OCI-LY1 (cell line): ENCODE measurements at regions not wholly inside any gene's neighbourhood (a gene's known extent, or its start where the extent isn't known, plus 50 kb on each side); places are given as distances from the start of the nearest gene placed in this dataset.
A peak's percentile ranks its signal among the peaks of the same experiment; 100 is the strongest.

Source experiments
- H2AFZ ChIP-seq: fragments of 200-600 bp; sonication (generic), shearing (Covaris generic); 2 replicates; pipeline ENCODE4 v1.6.0; 2014; ENCODE audit warnings: antibody characterized with exemption, mild to moderate bottlenecking, low read length
- H3F3A ChIP-seq: fragments of 200-600 bp; sonication (generic), shearing (Covaris generic); 2 replicates; pipeline ENCODE4 v1.6.0; 2014; ENCODE audit warnings: mild to moderate bottlenecking, antibody characterized with exemption, low read length, moderate library complexity; ENCODE audit not compliant: insufficient read depth
- H3K27ac ChIP-seq: fragments of 200-600 bp; sonication (generic); 2 replicates; pipeline ENCODE4 v1.5.1; 2014; ENCODE audit warnings: low read length, mixed run types, mild to moderate bottlenecking, low read depth; ENCODE audit not compliant: poor library complexity, severe bottlenecking
- H3K27me3 ChIP-seq: fragments of 200-600 bp; sonication (generic); 2 replicates; pipeline ENCODE4 v1.6.0; 2014; ENCODE audit warnings: antibody characterized with exemption, mild to moderate bottlenecking, low read length, moderate library complexity; ENCODE audit not compliant: insufficient read depth
- H3K36me3 ChIP-seq: fragments of 200-600 bp; sonication (generic); 2 replicates; pipeline ENCODE4 v1.6.1; 2014; ENCODE audit warnings: mild to moderate bottlenecking, antibody characterized with exemption, low read length, moderate library complexity, mixed read lengths; ENCODE audit not compliant: insufficient read depth
- H3K4me1 ChIP-seq: fragments of 200-600 bp; sonication (generic); 2 replicates; pipeline ENCODE4 v1.5.1; 2014; ENCODE audit warnings: mild to moderate bottlenecking, low read length, moderate library complexity; ENCODE audit not compliant: insufficient read depth, severe bottlenecking
- H3K4me2 ChIP-seq: fragments of 200-600 bp; sonication (generic), shearing (Covaris generic); 2 replicates; pipeline ENCODE4 v1.6.1; 2014; ENCODE audit warnings: low read length
- H3K4me3 ChIP-seq: fragments of 200-600 bp; sonication (generic); 2 replicates; pipeline ENCODE4 v1.5.1; 2014; ENCODE audit warnings: low read length, low read depth, mild to moderate bottlenecking, mixed read lengths; ENCODE audit not compliant: poor library complexity, severe bottlenecking
- H3K79me2 ChIP-seq: fragments of 200-600 bp; shearing (Covaris generic); 2 replicates; pipeline ENCODE4 v1.6.1; 2016; ENCODE audit warnings: mixed run types, low read length, mixed read lengths; ENCODE audit not compliant: insufficient read depth
- H3K9ac ChIP-seq: fragments of 200-600 bp; sonication (generic), shearing (Covaris generic); 2 replicates; pipeline ENCODE4 v1.6.1; 2014; ENCODE audit warnings: mild to moderate bottlenecking, low read length, mixed read lengths
- H3K9me2 ChIP-seq: fragments of 200-600 bp; sonication (generic), shearing (Covaris generic); 2 replicates; pipeline ENCODE4 v1.6.1; 2014; ENCODE audit warnings: low read depth, mild to moderate bottlenecking, low read length, mixed read lengths
- H3K9me3 ChIP-seq: fragments of 200-600 bp; shearing (Covaris generic); 2 replicates; pipeline ENCODE4 v1.6.1; 2014; ENCODE audit warnings: low read length, mixed read lengths
- H4K20me1 ChIP-seq: fragments of 200-600 bp; sonication (generic), shearing (Covaris generic); 2 replicates; pipeline ENCODE4 v1.6.0; 2016; ENCODE audit warnings: mild to moderate bottlenecking, low read length; ENCODE audit not compliant: insufficient read depth
- CTCF ChIP-seq: fragments of 200-600 bp; sonication (generic), shearing (Covaris generic); IDR thresholded peaks from 2 replicates; pipeline ENCODE4 v1.5.1; 2017; ENCODE audit warnings: mild to moderate bottlenecking, antibody characterized with exemption, low read length, moderate library complexity, mixed read lengths
- EZH2 ChIP-seq: fragments of 200-600 bp; sonication (generic), shearing (Covaris generic); IDR thresholded peaks from 2 replicates; pipeline ENCODE4 v1.8.0; 2017; ENCODE audit warnings: borderline replicate concordance, mixed run types, mild to moderate bottlenecking, antibody characterized with exemption, low read length, moderate library complexity, mixed read lengths

- Histone ChIP-seq H3K9me2 (no peaks in the 10 kb centered on the region), H3K27ac (peak overlapping the region; percentile 64), H2AFZ (no peak overlapping the region), H4K20me1 (no peaks in the 10 kb centered on the region), H3K4me3 (no peak overlapping the region), H3K79me2 (no peaks in the 10 kb centered on the region), H3K9ac (peak overlapping the region; percentile 19; the same call in 1 of the 2 replicates), H3F3A (no peaks in the 10 kb centered on the region), H3K27me3 (no peaks in the 10 kb centered on the region), H3K9me3 (no peaks in the 10 kb centered on the region), H3K4me2 (no peak overlapping the region), H3K36me3 (no peaks in the 10 kb centered on the region), H3K4me1 (peaks cover 58% of the 10 kb centered on the region)
- TF ChIP-seq EZH2 = no peak
- TF ChIP-seq CTCF = no peak
Observed at GRCh38 chr3:542021-542420, 345.5 kb downstream of the CHL1 start.

DNA sequence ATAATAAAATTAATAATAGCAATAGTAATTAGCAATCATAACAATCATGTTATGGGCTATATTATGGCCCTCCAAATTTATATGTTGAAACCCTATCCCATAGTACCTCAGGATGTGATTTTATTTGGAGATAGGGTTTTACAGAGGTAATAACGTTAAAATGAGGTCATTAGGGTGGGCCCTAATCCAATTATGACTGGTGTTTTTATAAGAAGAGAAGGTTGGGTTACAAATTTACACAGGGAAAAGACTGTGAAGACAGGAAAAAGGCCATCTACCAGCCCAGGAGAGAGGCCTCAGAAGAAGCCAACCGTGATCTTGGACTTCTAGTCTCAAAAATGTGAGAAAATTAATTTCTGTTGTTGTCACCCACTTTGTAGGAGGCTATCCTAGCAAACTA is 353.1 kb downstream of the CHL1 start:
- TF ChIP-seq EZH2 (no peak), CTCF (no peak)

GRCh38 chr3:550471-550870 is 353.9 kb downstream of the CHL1 start:
- no peaks in the 10 kb centered on the region for H3K79me2 ChIP-seq
- H3K9me2 ChIP-seq = no peaks in the 10 kb centered on the region
- H3K27me3 ChIP-seq = no peaks in the 10 kb centered on the region
- H3K4me2 ChIP-seq = no peak overlapping the region
- H3K27ac ChIP-seq = no peak overlapping the region
- peaks cover 13% of the 10 kb centered on the region for H3K4me1 ChIP-seq
- peaks cover 3% of the 10 kb centered on the region; the same call in 1 of the 2 replicates for H3K9me3 ChIP-seq
- TF ChIP-seq CTCF (no peak), EZH2 (no peak)
- no peaks in the 10 kb centered on the region for H4K20me1 ChIP-seq
- no peaks in the 10 kb centered on the region for H3F3A ChIP-seq
- no peak overlapping the region for H3K9ac ChIP-seq
- H2AFZ ChIP-seq = no peak overlapping the region
- no peaks in the 10 kb centered on the region for H3K36me3 ChIP-seq
- no peak overlapping the region for H3K4me3 ChIP-seq

More for the DNA sequence above, 353.1 kb downstream of the CHL1 start:
- no peak overlapping the region for H3K4me3 ChIP-seq
- H3F3A ChIP-seq = no peaks in the 10 kb centered on the region
- peaks cover 3% of the 10 kb centered on the region; the same call in 1 of the 2 replicates for H3K9me3 ChIP-seq
- no peaks in the 10 kb centered on the region for H3K9me2 ChIP-seq
- H3K27me3 ChIP-seq = no peaks in the 10 kb centered on the region
- H3K27ac ChIP-seq = no peak overlapping the region
- no peak overlapping the region for H2AFZ ChIP-seq
- no peak overlapping the region for H3K9ac ChIP-seq
- H3K4me1 ChIP-seq = peaks cover 22% of the 10 kb centered on the region
- no peak overlapping the region for H3K4me2 ChIP-seq
- H3K79me2 ChIP-seq = no peaks in the 10 kb centered on the region
- H4K20me1 ChIP-seq = no peaks in the 10 kb centered on the region
- H3K36me3 ChIP-seq = no peaks in the 10 kb centered on the region
